GM21447 (cell line): ENCODE measurements at regions not wholly inside any gene's neighbourhood (a gene's known extent, or its start where the extent isn't known, plus 50 kb on each side); places are given as distances from the start of the nearest gene placed in this dataset.

Experiments used
- ATAC-seq: cut with Tn5 transposase; IDR thresholded peaks from one replicate; pipeline ENCODE4 v1.9.1; 2021; ENCODE audit not compliant: unreplicated experiment

DNA sequence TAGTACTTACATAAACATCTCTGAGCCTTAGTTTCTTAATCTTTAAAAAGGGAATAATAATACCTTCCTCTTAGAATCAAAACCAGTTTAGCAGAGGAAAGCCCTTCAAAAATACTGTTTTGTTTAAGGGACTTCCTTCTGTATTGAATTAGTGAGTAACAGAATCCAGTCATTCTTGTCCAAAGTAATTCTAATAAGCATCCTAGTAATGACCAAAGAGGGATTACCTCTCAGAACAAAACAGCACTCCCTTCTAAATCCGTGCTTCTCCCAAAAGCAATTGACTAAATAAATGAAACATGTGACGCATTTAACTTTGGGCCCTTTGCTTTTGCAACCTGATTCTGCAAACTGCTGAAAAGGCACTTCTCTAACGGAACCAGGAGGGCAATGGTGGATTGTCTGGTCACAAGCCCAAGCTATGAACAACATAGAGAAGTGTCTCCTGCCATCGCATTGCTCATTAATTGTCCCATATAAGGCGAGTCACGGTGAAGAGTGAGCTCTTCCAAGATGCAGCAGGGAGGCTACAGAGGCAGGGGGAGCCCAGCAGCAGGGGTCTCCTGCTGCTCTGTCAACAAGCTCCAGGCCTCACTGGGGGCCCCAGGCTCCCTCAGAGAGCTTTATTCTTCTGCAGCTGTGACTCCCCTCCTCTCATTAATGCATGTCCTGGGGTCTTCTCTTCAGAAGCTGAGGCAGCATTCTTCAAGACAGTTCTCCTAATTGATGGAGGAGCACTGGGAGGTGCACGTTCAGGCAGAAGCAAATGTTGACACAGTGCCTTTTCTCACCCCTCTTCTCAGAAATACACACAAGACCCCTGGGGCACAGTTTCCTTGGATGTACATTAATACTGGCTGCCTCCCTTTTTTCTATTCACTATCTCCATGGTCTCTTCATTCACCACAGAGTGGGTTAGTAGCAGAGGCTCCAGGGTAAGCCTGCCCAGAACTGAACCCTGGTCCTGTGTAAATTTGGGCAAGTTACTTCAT is 419.6 kb upstream of the RASGEF1B start:
- ATAC-seq, result no peak

DNA sequence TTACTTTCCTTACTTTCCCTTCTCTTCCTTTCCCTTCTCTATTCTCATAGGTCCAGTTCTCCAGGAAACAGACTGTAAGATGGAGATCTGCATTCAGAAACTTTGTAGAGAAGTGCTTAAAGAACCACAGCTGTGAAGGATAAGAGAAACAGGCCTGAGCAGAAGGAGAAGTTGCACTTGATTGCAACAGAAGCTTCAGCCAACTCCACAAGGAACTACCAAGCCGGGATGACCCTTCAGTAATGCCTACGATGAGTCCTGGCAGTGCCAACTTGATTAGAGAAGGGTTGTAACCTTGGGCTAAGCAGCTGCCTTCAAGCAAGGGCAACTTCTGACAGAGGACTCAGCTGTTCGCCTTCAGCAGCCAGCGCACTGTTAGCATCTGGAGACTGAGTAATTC is 413.3 kb upstream of the RASGEF1B start:
- no peak for ATAC-seq

DNA sequence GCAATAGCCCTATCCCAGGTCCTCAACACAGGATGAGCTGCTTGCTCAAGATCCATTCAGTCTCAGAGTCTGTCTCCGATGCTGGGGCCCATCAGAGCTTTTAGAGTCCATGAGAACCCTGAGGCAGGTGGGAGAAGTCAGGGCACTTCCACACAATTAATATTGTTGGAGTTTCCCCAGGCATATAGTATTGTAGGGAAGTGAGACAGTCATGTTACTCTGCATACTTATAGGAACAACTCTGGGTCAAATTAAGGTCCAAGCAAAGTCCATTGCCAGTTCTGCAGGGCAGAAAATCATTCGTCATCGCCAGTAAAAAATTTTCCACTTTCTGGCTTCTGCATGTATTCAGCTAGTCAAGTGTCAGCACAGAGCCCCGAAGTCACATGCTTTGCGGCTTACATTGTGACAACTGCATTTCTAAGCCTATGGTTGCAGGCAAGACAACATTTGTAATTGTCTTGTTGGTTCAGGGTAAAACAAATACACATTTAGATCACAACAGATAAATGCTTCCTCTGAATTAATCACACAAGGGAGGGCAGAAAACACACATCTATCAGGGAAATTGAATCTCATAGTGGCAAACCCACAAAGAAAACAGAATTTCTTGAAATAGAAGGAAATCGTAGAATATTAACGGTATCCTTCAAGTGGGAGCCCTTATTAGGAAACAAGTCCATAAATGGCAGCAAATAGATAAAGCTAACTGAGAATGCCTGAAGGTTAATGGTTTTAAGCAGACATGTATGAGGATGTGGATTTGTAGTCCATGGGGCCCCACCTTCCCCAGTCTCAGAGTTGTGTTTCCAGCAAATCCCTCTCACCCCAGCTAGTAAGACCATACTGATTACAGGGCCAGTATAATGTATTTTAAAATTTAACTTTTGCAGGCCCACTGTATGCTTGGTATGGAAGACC is 412.1 kb upstream of the RASGEF1B start:
- ATAC-seq, result no peak

DNA sequence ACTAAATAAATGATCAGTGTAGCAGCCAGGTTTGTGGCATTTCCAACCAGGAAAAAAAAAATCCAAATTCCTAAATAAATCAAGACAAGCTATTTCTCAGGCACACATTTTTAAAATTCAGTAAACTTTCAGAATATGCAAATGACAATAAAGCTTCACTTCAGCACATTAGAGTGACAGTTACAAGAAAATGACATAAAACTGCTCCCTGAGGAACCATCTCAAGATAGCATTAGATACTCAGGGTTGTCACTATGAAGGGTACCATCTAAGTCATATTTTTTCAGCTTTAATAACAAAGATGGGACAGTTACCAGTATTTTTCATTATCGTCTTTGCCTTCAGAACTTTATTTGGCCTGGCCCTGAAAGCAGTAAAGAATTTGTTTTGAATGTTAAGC is 411.3 kb upstream of the RASGEF1B start:
- no peak for ATAC-seq

DNA sequence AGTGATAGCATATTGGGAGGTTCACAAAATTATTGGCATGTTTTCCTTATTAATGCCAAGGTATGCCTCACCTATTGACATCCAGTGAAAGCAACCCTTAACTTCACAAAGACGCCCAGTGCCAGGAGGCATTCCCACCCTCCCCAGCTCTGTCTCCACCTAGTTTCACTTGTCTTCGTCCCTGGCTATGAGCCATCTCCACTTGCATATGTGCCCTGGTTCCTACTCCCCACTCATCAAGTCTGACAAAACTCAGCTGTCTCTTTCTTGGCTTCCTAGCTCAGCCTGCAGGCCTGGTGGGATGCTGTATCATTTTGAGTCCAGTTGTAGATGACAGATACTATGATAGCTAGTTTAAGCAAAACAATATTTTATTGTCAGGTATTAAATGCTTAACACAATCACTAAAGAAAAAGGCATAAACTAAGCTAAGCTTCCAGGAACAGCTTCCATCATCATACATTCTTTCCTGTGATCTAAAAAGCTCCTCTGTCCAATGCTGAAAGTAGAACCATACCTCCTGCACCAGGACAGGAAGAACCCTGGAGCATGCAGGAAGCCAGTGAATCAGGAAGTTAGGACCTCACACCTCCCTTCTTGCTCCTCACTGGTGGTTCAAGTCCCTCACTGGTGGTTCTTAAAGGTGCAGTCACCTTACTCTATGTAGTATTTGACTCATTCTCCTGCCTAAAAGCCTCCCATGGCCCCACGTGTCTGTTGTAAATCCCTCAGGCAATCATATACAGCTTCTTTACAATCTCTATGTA is 410.3 kb upstream of the RASGEF1B start:
- ATAC-seq, result no peak

DNA sequence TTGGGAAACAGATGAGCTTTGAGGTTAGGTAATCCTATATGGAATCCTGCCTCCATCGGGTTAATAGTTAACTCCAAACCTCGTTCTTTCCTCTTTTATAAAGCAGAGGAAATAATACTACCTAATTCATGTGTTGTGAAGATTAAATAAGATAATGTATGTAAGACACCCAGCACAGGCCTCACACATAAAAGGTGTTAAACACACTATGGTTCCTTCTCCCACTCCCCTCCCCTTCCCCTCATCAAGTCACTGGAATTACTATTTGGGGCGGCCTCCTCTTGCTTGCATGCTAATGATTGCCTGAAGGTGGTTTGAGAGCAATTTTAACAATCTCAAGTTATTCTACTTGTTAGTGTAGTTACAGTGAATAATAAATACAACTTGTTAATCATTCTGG is 404.4 kb upstream of the RASGEF1B start:
- no peak for ATAC-seq

DNA sequence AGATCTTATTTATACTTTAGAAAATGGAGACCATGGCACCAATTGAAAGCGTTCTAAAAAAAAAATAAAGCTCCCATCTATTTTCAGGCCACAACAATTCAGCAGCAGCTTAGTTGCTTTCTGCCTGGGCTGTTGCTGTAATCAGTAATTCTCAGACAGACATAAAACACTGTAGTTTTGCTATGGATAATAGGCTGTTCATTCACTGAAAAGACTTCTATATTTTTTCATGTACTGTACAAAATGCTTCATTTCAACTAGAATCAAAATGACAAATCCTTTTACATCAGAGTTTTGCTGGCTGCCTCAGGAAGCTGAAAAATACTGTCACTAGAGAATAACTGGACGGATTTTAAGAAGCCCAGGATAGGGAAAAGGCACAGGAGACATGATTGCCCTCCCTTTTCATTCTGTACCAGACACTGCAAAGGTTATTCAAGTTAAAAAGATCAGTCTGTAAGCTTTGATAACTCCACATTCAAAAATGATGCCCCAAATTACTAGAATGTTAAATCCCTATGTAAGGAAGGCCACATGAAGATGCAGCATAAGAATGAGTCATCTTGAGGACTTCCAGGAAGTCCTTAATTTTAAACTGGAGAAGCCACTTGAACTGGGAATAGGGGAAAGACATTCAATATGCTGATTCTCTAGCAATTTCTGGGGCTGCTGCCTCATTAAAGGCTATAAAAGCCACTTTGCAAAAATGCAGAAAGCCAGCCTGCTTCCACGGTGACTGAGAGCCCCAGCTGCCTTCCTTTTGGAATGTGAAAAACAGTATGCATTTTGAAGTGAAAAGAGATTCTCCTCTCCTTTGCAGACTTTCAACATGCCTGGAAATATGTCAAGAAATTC is 403.2 kb upstream of the RASGEF1B start:
- no peak for ATAC-seq

DNA sequence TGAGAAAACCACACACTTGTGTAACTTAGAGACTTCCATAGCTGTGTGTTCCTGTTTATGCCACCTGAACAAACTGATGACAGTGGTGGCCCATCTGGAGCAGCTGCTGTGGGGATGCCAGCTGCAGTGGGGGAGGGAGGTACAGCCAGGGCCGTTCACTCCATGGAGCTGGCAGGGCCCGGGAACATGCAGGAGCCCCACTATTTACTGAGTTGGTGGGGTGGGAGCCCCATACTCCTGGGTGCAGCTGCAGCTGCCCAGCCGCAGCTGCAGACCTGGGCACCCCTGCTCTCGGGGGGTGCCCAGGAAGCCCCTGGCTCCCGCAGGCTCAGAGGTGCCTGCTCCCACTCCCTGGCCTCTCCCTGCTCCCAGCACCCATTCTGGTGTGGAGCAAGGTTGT is 398.6 kb upstream of the RASGEF1B start:
- ATAC-seq, result no peak

DNA sequence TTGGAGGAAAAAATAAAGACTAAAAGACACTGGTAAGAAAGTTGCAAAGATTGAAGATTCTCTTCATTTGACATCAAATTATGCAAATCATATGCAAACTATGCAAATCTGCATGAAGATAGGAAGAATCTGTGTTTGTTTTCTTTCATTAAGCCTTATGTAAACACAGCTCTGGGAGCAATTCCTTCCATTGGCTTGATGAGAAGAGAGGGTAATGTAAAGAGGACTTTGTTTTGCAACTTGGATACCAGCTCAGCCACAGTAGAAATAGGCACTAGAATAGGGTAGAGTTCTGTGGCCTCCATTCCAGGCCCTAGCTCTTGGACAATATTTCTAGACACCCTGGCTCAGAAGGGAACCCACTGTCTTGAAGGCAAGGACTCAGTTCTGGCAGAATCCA is 388.4 kb upstream of the RASGEF1B start:
- no peak for ATAC-seq

DNA sequence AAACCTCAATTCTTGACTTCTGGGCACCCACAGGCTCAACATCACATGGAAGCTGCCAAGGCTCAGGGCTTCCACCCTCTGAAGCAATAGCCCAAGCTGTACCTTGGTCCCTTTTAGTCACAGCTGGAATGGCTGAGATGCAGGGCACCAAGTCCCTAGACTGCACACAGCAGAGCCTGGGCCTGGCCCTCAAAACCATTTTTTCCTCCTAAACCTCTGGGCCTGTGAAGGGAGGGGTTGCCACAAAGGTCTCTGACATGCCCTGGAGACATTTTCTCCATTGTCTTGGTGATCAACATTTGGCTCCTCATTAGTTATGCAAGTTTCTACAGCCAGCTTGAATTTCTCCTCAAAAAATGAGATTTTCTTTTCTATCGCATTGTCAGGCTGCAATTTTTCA is 382.7 kb upstream of the RASGEF1B start:
- no peak for ATAC-seq

DNA sequence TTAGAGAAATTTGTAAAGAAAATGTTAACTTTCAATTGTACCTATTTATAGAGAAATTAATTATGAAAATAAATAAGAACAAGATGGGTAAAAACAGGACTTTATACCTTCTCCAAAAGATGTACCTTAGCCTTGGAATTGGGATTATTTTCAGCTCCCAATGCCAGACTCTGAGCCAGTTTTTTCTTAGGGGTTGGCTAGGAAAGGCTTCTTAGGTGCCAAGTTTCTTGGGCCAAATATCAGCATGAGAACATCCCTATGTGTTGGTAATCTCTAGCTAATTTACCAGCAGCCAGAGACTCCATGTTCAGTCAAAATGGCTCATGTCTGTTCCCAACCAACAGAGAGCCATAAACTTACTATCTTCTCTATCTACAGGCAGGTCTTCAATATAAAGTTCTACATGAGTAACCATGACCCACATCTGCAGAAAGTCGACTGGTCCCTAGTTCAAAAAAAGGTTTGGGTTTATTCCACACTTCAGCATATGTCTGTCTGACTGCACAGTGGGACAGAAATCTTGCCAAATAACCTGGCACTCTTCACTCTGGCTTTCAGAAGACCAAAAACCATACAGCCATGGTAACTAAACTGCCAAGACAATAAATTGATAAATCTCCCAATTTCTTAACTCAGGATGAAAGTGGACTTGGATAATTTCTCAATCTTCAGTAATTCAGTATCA is 380.5 kb upstream of the RASGEF1B start:
- no peak for ATAC-seq

DNA sequence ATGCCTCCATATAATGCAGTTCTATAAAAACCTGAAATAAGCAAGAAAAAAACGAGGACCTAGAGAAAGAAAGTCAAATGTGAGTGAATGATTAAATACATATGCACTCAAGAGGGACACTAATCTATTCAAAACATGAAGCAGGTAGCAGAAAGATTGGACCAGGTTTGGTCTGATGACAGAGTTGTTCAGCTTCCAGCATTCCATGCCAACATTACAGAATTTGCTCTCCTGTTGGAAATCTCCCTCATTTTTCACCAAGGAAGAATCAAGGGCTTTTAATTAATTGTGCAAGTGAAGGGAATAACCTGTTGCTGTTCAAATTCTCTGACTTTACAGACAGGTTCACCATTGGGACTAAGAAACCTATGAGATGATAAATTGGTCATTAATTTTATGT is 379.0 kb upstream of the RASGEF1B start:
- no peak for ATAC-seq

DNA sequence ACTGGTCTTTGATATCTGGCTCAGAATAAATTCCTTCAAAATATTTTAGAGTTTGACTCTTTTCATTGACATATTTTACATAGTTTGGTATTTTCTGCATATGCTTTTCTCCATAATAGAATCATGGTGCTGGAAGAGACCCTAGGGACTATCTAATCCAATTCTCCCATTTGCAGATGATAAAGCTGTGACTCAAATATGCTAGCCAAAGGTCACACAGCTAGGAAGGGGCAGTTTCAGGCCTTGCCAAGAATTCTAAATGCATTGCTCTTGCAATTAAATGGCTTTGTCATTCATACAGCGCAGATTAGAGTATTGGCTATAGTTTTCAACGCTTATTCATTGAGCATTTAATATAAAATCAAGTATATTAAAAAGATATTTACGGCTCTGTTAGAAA is 374.1 kb upstream of the RASGEF1B start:
- ATAC-seq, result no peak

DNA sequence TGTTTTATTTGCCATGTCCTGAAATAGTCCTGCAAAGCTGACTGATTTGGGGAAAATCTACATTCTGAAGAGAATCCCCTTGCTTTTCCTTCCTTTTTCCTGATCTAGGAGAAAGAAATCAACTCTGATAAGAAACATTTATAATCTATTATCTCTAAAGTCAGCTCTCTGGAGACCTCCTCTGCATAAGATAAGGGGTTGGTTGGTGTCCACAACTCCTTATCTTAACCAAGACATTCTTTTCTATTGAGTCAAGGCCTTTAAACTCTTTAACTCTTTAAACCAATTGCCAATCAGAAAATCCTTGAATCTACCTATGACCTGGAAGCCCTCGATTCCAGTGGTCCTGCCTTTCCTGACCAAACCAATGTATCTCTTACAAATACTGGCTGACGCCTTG is 373.6 kb upstream of the RASGEF1B start:
- no peak for ATAC-seq

DNA sequence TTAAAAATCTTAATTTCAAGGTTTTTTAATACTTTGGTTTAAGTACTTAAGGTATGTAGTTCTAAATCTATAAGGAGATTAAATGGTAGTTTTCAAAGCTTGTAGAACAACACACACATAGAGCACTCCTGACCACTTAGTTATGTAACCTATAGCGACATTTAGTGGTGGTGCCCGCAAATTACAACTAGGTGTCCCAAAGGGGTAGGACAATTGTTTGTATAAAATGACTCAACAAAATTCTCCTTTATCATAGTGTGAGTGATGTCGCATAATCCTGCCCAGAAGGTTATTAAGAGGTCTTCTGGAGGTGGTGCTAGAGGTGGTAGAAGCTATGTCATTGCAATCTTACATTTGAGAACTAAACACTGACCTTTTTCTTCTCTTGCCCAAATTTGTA is 373.0 kb upstream of the RASGEF1B start:
- no peak for ATAC-seq

DNA sequence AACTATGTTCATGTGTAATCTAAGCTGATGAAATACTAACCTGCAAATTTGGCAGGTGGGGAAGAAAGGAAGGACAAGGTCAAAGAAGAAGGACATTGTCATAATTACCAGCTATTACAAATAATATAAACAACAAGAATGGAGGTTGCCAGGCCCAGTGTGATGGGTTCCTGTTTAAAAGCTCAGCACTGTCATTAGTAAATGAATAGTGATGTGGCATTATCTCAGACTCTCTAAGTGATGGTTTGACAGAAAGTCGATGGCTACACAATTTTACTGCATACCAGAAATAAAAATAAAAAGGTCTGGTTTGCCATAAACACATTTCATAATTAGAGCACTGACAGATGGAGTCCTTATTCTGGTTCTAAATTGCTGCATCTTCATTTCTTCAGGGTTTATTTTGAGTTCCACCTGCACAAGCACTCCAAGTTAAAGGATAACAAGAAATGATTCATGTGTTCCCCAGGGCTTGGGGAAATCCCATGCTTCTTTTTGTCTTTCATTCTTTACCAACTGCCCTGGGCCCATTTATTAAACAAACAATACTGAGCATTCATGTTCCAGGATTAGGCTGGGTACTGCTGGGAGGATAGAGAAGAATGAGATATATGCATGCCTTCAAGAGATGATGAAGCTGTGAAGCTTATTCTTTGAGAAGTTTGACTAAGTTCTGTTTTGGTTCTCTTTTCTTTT is 367.8 kb upstream of the RASGEF1B start:
- ATAC-seq, result no peak

DNA sequence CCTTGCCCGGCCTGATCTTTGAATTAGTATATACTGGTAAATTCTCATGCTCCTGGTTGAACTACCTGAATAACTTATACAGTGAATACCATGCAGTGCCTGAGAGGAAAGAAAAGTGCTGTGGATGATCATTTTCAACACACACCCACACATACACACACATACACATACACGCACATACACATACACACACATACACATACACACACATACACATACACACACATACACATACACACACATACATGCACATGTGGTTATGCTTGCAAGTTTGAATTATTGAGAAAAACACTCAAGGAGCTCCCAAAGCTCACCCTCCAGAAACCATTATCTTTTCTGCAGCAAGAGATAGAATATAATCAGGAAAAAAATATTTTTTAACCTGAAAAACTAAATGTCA is 366.9 kb upstream of the RASGEF1B start:
- ATAC-seq, result no peak

DNA sequence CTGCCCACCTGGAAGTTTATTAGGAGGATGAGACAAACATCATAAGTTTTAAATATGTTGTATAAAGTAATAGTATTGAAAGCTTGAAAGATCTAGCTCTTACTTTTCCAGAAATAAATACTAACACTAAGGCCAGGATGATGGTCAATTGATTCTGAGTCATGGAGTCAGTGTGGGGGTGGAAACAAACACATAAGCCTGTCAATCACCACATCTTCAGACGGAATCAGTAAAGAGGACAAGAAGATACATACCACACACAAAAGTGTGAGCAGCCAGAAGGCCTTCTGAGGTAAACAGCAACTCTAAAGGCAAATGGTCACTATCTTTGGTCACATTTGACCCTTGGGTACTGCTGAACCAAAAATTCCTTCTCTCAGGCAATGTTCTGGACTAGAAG is 365.0 kb upstream of the RASGEF1B start:
- ATAC-seq, result no peak

DNA sequence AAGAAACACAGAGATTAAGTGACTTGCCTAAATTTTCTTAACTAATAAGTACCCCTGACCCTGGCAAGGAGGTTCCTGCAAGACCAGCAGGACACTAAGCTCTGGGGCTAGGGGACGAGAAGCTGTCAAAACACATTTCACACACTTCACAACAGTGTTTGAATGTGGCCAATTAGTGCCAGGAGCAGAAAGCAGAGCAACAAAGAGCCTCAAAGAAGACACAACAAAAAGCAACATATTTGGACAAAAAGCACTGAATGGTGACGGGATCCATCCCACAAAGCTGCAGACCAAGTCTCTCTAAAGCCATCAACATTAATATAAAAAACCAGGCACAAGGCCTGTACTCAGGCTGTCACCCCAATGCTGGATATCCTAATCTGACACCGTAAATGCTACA is 361.9 kb upstream of the RASGEF1B start:
- ATAC-seq, result no peak
